IMR-90 (cell line): ENCODE measurements at regions not wholly inside any gene's neighbourhood (a gene's known extent, or its start where the extent isn't known, plus 50 kb on each side); places are given as distances from the start of the nearest gene placed in this dataset.

Experiments
- ATAC-seq: fragments of 200-7000 bp; cut with Tn5 transposase; 2 replicates; pipeline ENCODE4 v1.9.1; 2020; ENCODE audit warnings: low read depth, mild to moderate bottlenecking, moderate library complexity
- BruUV-seq: library from RNA; stranded (reverse); fragments of 400-500 nt; replicated peaks from 2 replicates; lab custom pipeline; 2021; lab: Mats Ljungman, UMichigan
- CTCF ChIA-PET: fragments of 300-600 bp; formaldehyde crosslinking; extraction: SDS; loops from one replicate; lab custom pipeline; 2021; ENCODE audit warnings: antibody characterized with exemption; lab: Yijun Ruan, JAX
- POLR2A ChIA-PET: fragments of 300-600 bp; sonication (Branson Sonifier 250); formaldehyde crosslinking; loops from one replicate; lab custom pipeline; 2022; ENCODE audit warnings: antibody characterized with exemption; ENCODE audit not compliant: unreplicated experiment; lab: Charles Lee
- DNase-seq: peaks from one replicate; pipeline ENCODE4 v3.0.0; 2013
- H2AFZ ChIP-seq: replicated peaks from 2 replicates; pipeline ENCODE3; 2013; ENCODE audit warnings: low read length, mild to moderate bottlenecking; ENCODE audit not compliant: poor library complexity
- H2AK5ac ChIP-seq: 2 replicates; pipeline ENCODE4 v1.6.1; 2013; ENCODE audit warnings: low read depth, low read length, inconsistent platforms
- H2AK9ac ChIP-seq: replicated peaks from 2 replicates; pipeline ENCODE3; 2013; ENCODE audit warnings: mild to moderate bottlenecking, low read depth, low read length, moderate library complexity; ENCODE audit not compliant: poor library complexity
- H2BK120ac ChIP-seq: 2 replicates; pipeline ENCODE4 v1.6.1; 2013; ENCODE audit warnings: low read depth, low read length, inconsistent platforms
- H2BK15ac ChIP-seq: 3 replicates; pipeline ENCODE4 v1.6.1; 2013; ENCODE audit warnings: low read depth, low read length, inconsistent platforms
- H2BK20ac ChIP-seq: 2 replicates; pipeline ENCODE4 v1.6.1; 2013; ENCODE audit warnings: low read depth, mild to moderate bottlenecking, inconsistent platforms, low read length, moderate library complexity
- H2BK5ac ChIP-seq: 2 replicates; pipeline ENCODE4 v1.6.1; 2013; ENCODE audit warnings: mild to moderate bottlenecking, low read depth, low read length, inconsistent platforms; ENCODE audit not compliant: poor library complexity, severe bottlenecking
- H3K14ac ChIP-seq: replicated peaks from 2 replicates; pipeline ENCODE4 v1.6.1; 2013; ENCODE audit warnings: low read depth, low read length, inconsistent platforms
- H3K18ac ChIP-seq: 2 replicates; pipeline ENCODE4 v1.6.1; 2013; ENCODE audit warnings: low read depth, low read length, control low read depth
- H3K23ac ChIP-seq: 2 replicates; pipeline ENCODE4 v1.6.1; 2013; ENCODE audit warnings: low read depth, low read length, inconsistent platforms
- H3K27ac ChIP-seq: 2 replicates; pipeline ENCODE4 v1.5.1; 2013; ENCODE audit warnings: mild to moderate bottlenecking, control low read depth, low read length; ENCODE audit not compliant: insufficient read depth
- H3K27me3 ChIP-seq: 2 replicates; pipeline ENCODE4 v1.6.1; 2013; ENCODE audit warnings: low read length; ENCODE audit not compliant: control insufficient read depth, insufficient read depth
- H3K36me3 ChIP-seq: 2 replicates; pipeline ENCODE4 v1.6.1; 2013; ENCODE audit warnings: low read length, mixed read lengths; ENCODE audit not compliant: control insufficient read depth, insufficient read depth
- H3K4ac ChIP-seq: 2 replicates; pipeline ENCODE4 v1.6.1; 2013; ENCODE audit warnings: low read depth, low read length, inconsistent platforms
- H3K4me1 ChIP-seq: 2 replicates; pipeline ENCODE4 v1.6.1; 2013; ENCODE audit warnings: low read length, mixed read lengths; ENCODE audit not compliant: control insufficient read depth, insufficient read depth
- H3K4me2 ChIP-seq: 2 replicates; pipeline ENCODE4 v1.6.1; 2013; ENCODE audit warnings: low read depth, mild to moderate bottlenecking, control low read depth, low read length, moderate library complexity
- H3K4me3 ChIP-seq: 2 replicates; pipeline ENCODE4 v1.5.1; 2013; ENCODE audit warnings: low read depth, mild to moderate bottlenecking, control low read depth, low read length, moderate library complexity; ENCODE audit not compliant: insufficient read depth
- H3K56ac ChIP-seq: 2 replicates; pipeline ENCODE4 v1.6.1; 2013; ENCODE audit warnings: low read length, inconsistent platforms; ENCODE audit not compliant: insufficient read depth; ENCODE audit errors: extremely low read depth
- H3K79me1 ChIP-seq, 2 experiments: 2 replicates each; pipeline ENCODE4 v1.6.1; 2013; ENCODE audit warnings: low read length in 2 of 2, inconsistent platforms in 1 of 2, low read depth in 1 of 2
- H3K9ac ChIP-seq: 2 replicates; pipeline ENCODE4 v1.6.1; 2013; ENCODE audit warnings: low read depth, low read length, control low read depth
- H3K9me1 ChIP-seq: 2 replicates; pipeline ENCODE4 v1.6.1; 2013; ENCODE audit warnings: low read length, inconsistent platforms; ENCODE audit not compliant: insufficient read depth
- H3K9me3 ChIP-seq: 2 replicates; pipeline ENCODE4 v1.6.1; 2013; ENCODE audit warnings: low read length; ENCODE audit not compliant: control insufficient read depth, insufficient read depth
- H4K20me1 ChIP-seq: 2 replicates; pipeline ENCODE4 v1.6.1; 2013; ENCODE audit warnings: low read length, inconsistent platforms; ENCODE audit not compliant: insufficient read depth
- H4K5ac ChIP-seq: 2 replicates; pipeline ENCODE4 v1.6.1; 2013; ENCODE audit warnings: mild to moderate bottlenecking, low read depth, low read length, control low read depth
- H4K8ac ChIP-seq, 2 experiments: 2 replicates each; pipeline ENCODE4 v1.6.1; 2013; ENCODE audit warnings: low read depth in 2 of 2, low read length in 2 of 2, control low read depth in 1 of 2, inconsistent platforms in 1 of 2
- H4K91ac ChIP-seq: 2 replicates; pipeline ENCODE4 v1.6.1; 2013; ENCODE audit warnings: low read depth, low read length, inconsistent platforms; ENCODE audit not compliant: insufficient read depth
- CTCF ChIP-seq: conservative IDR thresholded peaks from 2 replicates; pipeline ENCODE4 v1.5.1; 2012; ENCODE audit warnings: mild to moderate bottlenecking, low read depth, low read length, improper control_type of control experiment
- MAFK ChIP-seq: IDR thresholded peaks from 2 replicates; pipeline ENCODE4 v1.6.1; 2012; ENCODE audit warnings: low read depth, low read length, improper control_type of control experiment
- MAZ ChIP-seq: IDR thresholded peaks from 2 replicates; pipeline ENCODE4 v1.6.1; 2012; ENCODE audit warnings: low read depth, mild to moderate bottlenecking, low read length, improper control_type of control experiment, moderate library complexity, borderline replicate concordance
- POLR2A ChIP-seq: IDR thresholded peaks from 2 replicates; pipeline ENCODE4 v1.6.1; 2012; ENCODE audit warnings: mild to moderate bottlenecking, low read depth, low read length
- RAD21 ChIP-seq: IDR thresholded peaks from 2 replicates; pipeline ENCODE4 v1.6.1; 2012; ENCODE audit warnings: low read length, improper control_type of control experiment
- RFX5 ChIP-seq: IDR thresholded peaks from 2 replicates; pipeline ENCODE4 v1.8.0; 2012; ENCODE audit warnings: low read depth, mild to moderate bottlenecking, low read length, moderate library complexity
- SMC3 ChIP-seq: fragments of 150-350 bp; IDR thresholded peaks from 2 replicates; pipeline ENCODE4 v1.6.1; 2016; ENCODE audit warnings: low read depth, mild to moderate bottlenecking, antibody characterized with exemption, low read length, moderate library complexity
- WGBS, 2 experiments: methylation state at CpG; one replicate each; pipeline versions ENCODE4 v1.1.5 to v1.1.7; 2013; ENCODE audit warnings: missing lambda C conversion rate in 2 of 2; ENCODE audit not compliant: insufficient read length in 1 of 2; ENCODE audit errors: extremely low coverage in 2 of 2; 5-methylcytosine and 5-hydroxymethylcytosine counted together
- dilution Hi-C: fragments of 300-500 bp; cut with HindIII; formaldehyde crosslinking; loops from one replicate; pipeline ENCODE4 v1.14.3; 2018; ENCODE audit warnings: low sequenced_read_pairs; ENCODE audit not compliant: unreplicated experiment
- in situ Hi-C: fragments of 300-500 bp; cut with MboI; formaldehyde crosslinking; loops from 3 replicates; pipeline ENCODE4 v1.14.3; 2019; ENCODE audit warnings: low sequenced_read_pairs, inconsistent platforms, mixed read lengths
- intact Hi-C: fragments of 100-400 bp; cut with micrococcal nuclease; formaldehyde crosslinking; loops from 2 replicates; pipeline ENCODE4 v1.10.0; 2022

GRCh38 chr10:78515873-78516153 is 482.1 kb downstream of the RPS24 start:
- intact Hi-C loops, result no loop called here
- Histone ChIP-seq H3K9me3 (no peaks in the 10 kb centered on the region), H2BK15ac (no peak overlapping the region), H3K14ac (no peak overlapping the region), H3K4ac (no peak overlapping the region; the same call in 1 of the 2 replicates), H3K9me1 (no peaks in the 10 kb centered on the region; the same call in 1 of the 2 replicates), H2AFZ (peak overlapping the region; percentile 21), H3K56ac (no peak overlapping the region), H2AK9ac (no peak overlapping the region), H2BK5ac (no peak overlapping the region), H3K27ac (no peak overlapping the region), H3K4me3 (no peak overlapping the region), H3K18ac (no peak overlapping the region), H3K23ac (no peak overlapping the region), H4K91ac (no peak overlapping the region), H3K36me3 (no peaks in the 10 kb centered on the region), H3K79me1 (no peaks in the 10 kb centered on the region), H3K4me1 (peaks cover 8% of the 10 kb centered on the region), H4K20me1 (no peaks in the 10 kb centered on the region), H3K4me2 (no peak overlapping the region), H3K27me3 (no peaks in the 10 kb centered on the region; the same call in 1 of the 2 replicates), H4K5ac (no peak overlapping the region), H4K8ac (no peak overlapping the region), H2BK120ac (no peak overlapping the region), H2AK5ac (no peak overlapping the region), H2BK20ac (no peak overlapping the region), H3K9ac (no peak overlapping the region)
- ChIA-PET POLR2A (no interaction called here), CTCF (no interaction called here)
- 100% methylated on average over 1 of the region's 1 CpG; no CpG with 5 or more reads in 1 of the 2 experiments for WGBS, 2 experiments
- in situ Hi-C loops, result no loop called here
- BruUV-seq, result no TSS peak
- no peak for DNase-seq
- dilution Hi-C loops, result no loop called here
- TF ChIP-seq MAFK, result no peak
- no peak for TF ChIP-seq MAZ
- TF ChIP-seq RFX5, result no peak
- no peak for TF ChIP-seq SMC3
- no peak for TF ChIP-seq POLR2A
- TF ChIP-seq CTCF, result no peak
- no peak for TF ChIP-seq RAD21
- ATAC-seq, result no peak
